ENCODE measurements at regions not wholly inside any gene's neighbourhood (a gene's known extent, or its start where the extent isn't known, plus 50 kb on each side); places are given as distances from the start of the nearest gene placed in this dataset.
"Not testable (repeated sequence)": the region's sequence is repeated elsewhere in the genome, so short reads cannot be mapped to it uniquely, and the experiment has no call there.

DNA sequence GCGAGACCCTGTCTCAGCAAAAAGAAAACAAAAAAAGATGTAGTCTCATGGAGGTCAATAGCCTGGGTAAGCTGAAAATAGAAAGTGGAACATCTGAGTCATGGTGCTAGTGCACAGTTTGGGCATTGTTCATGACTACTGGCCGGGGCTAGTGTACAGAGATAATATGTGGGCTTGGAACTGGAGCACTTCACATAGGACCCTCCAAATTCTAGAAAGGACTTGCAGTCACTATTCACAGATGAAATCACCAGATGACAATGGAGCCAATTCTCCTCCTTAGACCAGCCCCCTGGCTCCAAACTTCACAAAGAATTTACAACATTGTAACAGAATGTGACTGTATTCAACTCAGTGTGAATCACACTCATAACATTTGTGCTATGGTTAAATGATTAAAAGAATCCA is 367.8 kb upstream of the SLC7A11 start:
- no peak for FAIRE-seq

DNA sequence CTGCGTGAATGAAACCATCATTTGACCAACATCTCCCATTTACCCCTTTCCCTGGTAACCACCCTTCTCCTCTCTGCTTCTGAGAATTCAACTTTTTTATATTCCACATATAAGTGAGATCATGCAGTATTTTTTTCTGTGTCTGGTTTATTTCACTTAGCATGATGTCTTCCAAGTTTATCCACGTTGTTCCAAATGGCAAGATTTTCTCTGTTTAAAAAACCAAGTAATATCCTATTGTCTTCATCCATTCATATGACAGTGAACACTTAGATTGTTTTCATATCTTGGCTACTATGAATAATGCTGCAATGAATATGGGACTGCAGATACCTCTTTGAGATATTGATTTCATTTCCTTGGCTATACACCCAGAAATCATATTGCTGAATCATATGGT is 362.4 kb upstream of the SLC7A11 start:
- no peak for FAIRE-seq

DNA sequence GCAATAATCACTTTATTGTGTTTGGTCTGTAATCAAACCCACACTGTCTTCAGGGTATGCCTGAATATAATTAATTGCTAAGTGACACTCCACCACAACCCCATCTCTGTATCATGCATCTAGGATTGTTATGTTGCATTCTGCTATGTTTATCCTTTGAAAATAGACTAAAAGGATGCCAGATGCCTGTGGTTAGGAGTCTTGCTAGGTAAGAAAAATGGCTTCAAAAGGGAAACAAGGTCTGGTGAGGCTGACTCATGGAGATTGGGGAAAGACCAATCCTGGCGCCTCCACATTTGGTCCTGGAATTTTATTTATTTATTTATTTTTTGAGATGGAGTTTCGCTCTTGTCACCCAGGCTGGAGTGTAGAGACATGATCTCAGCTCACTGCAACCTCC is 360.5 kb upstream of the SLC7A11 start:
- FAIRE-seq, result no peak

DNA sequence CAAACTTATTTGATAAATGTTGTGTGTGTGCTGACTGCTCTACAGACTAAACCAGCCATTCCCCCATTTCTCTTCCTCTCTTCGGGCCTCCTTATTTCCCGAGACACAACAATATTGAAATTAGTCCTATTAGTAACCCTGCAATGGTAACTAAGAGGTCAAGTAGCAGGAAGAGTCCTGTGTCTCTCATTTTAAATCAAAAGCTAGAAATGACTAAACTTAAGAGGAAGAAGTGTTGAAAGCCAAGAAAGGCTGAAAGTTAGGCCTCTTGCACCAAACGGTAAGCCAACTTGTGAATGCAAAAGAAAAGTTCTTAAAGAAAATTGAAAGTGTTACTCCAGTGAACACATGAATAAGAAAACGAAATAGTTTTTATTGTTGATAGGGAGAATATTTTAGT is 357.8 kb upstream of the SLC7A11 start:
- no peak for FAIRE-seq

DNA sequence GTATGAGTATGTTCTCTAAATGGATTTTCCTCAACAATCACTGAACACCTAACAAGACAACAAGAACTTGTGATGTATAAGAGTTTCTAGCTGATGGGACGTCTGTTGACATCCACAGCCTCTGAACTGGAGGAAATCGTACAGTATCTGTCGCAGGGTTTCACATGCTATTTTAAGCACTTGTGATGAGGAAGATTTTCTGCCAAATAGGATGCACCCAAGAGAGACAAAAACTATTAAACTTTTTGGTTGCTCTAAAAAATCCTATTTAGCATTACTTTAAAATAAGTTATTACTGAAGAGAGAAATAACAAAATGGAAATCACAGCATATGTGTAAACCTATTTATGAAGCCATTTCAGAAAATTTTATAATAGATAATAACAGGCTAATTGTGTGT is 356.1 kb upstream of the SLC7A11 start:
- FAIRE-seq, result no peak

DNA sequence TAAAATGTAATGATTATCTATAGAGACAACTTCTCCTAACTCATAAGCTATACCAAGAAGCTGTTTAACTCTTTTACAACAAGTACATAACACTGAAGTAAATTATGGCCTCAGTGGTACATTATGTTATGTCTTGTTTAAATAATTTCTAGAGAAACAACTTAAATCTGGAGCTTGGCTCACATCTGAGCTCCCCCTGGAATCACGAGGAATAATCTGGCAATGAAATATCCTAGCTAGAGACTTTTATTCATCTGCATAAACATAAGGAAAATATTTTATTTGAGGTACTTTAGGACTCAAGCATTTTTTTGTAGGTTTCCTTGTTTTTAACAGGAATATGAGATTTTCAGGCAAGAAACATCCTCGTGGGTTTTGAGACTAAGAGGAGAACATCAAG is 354.7 kb upstream of the SLC7A11 start:
- no peak for FAIRE-seq

DNA sequence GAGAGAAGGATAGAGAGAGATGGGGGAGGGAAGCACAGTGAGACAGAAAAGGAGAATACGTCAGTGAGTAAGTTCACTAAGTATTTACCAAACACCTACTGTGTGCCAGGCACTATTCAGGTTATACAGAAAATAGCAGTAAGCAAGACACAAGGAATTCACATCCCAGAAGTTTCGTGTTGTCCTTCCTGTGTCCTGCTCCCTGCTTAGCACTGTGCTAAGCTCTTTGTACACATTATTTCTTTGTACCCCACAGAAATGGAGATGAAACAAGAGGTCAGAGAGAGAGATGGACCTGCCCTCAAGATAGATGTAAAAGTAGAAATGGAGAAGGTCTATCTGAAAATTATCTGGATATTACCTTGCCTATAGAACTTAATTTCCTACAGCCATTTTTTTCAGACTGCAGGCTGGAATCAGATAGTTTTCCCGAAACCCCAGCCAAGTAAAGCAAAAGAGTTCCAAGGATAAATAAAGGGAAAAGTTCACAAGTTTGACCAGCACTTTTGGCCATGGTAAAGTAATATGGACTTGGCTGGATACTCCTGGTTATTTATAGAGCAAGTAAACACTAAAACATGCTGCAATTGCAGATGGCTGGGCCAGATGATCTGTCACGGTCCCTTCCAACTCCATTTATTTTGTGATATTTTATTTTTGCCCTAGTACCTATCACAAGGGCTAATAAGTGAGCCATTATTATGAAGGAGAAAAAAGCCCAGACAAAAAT is 353.7 kb upstream of the SLC7A11 start:
- FAIRE-seq, result no peak

DNA sequence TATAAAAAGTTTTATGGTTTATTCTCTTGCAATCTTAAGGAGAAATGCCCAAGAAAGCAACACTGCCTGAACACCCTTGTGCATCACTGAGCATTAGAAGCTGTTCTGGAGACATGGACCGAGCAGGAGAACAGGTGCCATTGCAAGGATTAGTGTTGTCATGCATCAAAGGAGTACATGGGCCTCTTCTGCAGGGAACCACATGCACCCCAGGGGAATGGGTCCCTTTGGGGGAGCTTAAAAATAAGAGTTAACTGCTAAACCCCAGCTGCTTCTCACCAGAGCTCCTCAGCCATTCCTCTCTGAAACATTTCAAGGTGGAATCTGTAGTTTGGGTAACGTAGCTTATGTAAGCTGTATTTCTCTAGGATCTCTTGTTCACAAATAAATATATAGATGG is 353.0 kb upstream of the SLC7A11 start:
- FAIRE-seq, result no peak

DNA sequence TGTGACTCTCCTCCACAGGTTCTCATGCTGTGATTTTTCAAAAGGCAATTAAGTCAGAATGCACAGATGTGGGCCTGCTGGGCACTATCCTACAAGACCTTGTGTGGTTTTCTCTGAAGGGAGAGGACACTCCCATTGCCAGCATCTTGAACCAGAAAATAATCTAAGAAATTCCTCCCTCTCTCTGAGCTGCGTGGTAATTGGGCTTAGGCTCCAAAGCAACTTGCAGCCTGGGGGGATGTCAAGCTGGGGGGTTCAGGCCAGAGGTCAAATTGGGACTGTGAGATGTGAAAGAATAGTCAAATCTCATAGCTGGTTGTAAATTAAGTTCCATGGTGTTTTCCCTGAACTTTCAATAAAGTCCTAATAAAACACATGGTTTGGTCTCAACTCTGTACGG is 350.6 kb upstream of the SLC7A11 start:
- FAIRE-seq, result no peak

DNA sequence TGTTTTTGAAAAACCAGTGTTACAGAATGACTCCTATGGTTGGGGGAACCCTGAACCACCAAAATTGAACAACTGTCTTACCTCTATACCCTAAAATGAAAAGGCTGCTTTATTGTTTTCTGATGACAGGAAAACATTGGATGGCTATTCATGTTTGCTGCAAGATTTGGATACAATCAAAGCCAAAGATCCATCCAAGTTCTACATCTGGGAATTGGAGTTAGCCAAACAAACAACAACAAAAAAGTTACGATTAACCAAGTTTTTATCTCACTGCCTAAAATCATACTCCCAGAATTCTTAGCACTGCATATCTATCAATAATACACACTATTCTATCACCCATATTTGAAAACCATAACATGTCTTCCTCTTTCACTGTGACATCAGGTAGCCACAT is 349.7 kb upstream of the SLC7A11 start:
- no peak for FAIRE-seq

DNA sequence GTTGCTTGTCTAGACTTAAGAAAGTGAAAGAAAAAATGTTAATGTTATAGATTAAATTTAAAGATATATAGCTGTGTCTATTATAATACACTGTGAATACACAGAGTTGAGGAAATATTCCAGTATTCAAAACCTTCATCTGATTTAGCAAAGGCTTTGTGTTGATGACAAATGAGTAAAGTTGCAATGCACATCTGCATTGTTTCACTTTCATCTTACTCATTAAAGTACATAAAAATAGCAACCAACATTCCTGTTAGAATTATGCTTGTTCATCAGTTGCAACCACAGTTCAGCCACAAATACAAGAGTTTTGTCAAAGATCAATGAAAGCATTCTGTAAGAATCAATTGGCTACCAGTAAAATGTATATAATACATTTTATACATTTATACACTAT is 346.4 kb upstream of the SLC7A11 start:
- no peak for FAIRE-seq

DNA sequence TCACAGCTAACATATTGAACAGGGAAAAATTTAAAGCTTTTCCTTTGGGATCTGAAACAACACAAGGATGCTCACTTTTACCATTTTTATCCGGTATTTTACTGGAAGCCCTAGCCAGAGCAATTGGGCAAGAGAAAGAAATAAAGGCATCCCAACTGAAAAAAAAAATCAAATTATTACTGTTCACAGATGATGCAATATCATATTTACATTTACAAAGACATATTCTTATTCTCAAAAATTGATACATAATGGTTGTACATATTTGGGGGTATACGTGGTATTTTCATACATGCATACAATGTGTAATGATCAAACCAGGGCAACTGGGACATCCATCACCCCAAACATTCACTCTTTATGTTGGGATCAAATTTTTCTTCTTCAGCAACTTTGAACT is 337.0 kb upstream of the SLC7A11 start:
- FAIRE-seq, result no peak

DNA sequence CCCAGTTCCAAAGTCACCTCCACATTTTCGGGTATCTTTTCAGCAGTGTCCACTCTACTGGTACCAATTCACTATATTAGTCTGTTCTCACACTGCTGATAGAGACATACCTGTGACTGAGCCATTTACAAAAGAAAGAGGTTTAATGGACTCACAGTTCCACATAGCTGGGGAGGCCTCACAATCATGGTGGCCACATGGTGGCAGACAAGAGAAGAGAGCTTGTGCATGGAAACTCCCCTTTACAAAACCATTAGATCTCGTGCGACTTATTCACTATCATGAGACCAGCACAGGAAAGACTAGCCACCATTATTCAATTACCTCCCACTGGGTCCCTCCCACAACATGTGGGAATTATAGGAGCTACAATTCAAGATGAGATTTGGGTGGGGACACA is 335.7 kb upstream of the SLC7A11 start:
- not testable (repeated sequence) for FAIRE-seq

DNA sequence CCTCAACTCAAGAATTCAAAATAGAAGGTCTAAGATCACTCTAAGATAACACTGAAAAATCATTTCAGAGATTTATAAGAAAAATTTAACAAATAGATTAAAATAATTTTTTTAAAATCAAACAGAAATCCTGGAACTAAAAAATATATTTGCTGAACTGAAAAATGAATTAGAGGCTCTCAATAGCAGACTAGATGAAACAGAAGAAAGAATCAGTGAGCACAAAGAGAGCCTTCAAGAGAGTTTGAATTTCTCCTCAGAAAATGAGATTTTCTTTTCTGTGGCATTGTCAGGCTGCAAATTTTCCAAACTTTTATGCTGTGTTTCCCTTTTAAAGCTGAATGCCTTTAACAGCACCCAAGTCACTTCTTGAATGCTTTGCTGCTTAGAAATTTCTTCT is 335.0 kb upstream of the SLC7A11 start:
- no peak for FAIRE-seq

DNA sequence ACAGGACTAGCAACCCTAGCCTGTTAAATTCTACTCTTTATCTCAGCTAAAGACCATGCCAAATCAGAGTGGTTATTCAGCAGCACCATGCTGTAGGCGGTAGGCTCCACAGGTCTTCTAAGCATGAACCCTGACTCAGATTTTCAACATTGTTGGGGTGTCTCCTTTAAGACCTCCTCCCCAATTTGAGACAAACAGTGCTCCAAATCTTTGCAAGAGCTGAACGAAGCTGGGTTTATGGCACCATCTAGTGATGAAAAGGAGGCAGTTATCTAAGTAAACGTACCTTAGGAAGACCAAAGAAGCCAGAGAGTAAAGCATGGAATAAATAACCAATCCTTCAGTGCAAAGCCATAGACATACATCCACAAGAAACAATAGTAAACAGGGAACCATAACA is 334.5 kb upstream of the SLC7A11 start:
- FAIRE-seq, result no peak

DNA sequence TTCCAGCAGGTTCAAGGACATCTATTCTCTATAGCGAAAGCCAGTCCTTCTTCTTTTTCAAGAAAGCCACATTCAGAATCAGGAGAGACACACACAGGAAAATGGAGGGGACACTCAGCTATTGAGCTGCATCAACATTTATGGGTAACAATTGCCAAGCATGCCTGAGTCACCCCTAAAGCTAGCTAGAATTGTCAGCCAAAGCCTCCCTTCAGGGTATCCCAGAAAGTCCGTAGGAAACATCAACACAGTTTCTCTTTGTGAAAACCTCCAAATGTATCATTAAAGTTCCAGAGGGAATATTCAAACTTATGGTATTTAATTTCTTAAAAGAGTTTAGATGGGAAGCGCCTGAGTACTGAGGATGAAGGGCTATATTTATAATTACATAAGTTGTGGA is 331.1 kb upstream of the SLC7A11 start:
- FAIRE-seq, result no peak

DNA sequence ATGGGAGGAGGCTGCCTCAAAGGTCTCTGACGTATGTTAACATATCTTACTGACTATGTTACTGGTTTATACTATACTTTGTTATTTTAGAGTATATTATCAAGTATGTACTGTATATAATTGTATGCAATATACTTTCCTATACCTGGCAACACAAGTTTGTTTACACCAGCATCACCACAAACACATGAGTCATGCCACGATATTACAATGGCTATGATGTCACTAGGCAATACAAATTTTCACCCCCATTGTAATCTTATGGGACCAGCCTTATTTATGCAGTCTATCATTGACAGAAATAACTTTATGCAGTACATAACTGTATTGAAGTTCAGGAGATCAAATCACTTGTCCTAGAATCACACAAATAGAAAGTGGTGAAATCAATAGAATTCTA is 329.9 kb upstream of the SLC7A11 start:
- FAIRE-seq, result no peak

DNA sequence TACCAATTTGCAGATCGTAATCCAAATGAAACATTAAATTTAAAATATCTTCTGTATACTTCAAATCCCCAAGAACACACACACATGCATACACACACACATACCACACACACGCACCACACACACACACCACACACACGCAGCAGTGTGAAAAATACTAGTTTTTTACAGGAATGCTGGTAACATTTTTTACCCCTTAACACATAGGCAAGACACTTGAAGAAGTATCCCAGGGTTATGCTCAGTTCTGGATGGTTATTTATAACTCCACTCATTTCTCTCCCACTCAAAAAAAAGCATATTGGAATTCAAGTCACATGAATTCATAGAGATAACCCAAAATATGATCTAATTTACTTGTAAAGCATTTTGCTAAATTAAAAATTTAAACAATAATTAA is 325.5 kb upstream of the SLC7A11 start:
- FAIRE-seq, result no peak

DNA sequence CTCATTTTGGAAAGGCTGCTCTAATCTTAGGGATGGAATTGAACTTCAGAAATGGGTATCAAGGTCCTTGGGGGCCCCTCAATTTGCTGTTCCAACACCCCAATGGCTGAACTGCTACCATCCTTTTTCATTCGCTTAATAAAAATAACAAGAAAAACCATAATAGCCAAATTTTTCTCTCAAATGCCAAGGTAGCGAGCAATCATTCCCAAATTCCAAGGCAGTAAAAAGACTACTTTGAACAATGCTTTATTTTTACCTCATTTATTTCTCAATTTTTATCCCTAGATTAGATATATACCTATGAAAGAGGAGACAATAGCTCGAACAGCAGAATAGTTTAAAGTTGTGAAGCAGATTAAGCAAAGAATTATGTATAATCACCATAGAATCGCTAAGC is 323.4 kb upstream of the SLC7A11 start:
- no peak for FAIRE-seq

DNA sequence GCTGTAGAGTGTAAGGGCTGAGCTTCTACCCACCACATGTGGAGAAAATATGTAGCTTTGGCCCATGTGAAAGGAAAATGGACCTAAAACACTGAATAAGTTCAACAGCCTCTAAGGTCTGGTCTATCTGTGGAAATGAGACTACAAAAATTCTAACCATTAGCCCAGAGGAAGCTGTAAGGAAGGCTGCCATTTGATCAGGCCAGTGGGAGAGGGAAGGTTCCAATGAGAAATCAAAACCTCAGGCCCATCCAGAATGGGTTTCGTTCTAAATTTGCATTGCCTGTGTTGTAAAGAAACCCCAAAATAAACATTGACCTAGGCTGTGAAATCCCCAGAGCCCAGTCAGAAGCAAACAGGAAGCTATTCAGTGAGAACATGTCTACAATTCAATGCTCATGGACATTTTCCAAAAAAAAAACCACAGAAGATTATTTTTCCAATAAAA is 320.4 kb upstream of the SLC7A11 start:
- no peak for FAIRE-seq

DNA sequence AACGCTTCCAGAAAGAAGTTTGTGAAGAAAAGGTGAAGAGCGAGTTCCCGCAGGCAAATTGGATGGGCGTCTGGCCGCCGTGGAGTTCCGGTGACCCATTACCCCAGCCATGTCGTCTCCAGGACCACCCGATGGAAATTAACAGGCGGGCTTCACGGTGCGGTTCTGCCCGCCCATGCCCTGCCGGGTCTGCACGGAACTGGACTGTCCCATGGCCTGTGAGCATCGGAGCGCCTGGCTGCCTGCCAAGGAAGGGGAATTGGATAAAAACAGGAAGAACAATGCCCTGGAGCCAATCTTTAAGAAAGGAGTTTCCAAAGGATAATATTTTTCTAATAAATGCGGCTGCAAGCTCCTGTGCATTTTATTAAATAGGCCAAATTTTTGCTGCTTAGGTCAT is 319.8 kb upstream of the SLC7A11 start:
- FAIRE-seq, result no peak

DNA sequence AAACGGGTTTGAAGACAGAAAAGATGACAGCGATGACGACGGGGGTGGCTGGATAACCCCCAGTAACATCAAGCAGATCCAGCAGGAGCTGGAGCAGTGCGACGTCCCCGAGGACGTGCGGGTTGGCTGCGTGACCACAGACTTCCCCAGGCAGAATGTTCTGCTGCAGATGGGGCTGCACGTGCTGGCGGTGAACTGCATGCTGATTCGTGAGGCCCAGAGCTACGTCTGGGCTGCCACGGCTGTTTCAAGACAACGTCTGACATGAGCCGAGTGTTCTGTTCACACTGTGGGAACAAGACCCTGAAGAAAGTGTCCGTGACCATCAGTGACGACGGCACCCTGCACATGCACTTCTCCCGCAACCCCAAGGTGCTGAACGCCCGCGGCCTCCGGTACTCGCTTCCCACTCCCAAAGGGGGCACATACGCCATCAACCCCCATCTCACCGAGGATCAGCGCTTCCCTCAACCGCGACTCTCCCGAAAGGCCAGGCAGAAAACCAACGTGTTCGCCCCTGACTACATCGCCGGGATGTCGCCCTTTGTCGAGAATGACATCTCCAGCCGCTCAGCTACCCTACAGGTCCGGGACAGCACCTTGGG is 319.2 kb upstream of the SLC7A11 start:
- FAIRE-seq, result no peak

DNA sequence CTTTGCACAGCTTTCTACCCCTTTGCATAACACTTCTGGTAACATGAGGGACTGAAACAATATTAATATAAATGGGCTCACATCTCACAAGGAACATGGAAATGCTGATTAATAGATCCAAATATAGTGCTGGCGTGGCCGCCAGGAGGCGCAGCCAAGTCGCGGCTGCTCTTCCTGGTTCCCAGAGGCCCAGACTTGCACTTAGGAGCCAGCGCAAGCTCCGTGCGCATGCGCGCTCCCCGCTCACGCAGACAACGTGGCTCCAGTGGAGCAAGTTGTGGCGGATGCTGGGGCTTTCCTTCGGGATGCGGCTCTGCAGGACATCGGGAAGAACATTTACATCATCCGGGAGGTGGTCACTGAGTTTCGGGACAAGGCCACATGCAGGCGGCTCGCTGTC is 318.3 kb upstream of the SLC7A11 start:
- FAIRE-seq, result no peak

DNA sequence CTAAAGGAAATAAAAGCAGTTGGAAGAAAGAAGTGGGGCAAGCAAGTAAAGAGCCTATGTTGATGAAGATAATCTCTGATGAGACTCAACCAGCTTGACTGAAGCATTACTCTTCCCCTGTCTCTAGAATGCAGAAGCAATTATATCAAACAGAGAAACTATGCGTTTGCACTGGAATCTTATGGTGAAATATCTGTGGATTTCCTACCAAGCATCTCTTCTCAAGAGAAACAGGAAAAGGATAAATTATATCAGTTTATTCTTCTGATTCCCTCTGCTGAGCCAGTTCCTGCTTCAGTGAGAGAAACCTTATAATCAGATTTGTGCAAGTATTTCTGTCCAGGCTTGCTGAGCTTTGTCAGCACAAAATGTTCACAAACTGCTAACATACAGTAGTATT is 316.7 kb upstream of the SLC7A11 start:
- FAIRE-seq, result no peak

DNA sequence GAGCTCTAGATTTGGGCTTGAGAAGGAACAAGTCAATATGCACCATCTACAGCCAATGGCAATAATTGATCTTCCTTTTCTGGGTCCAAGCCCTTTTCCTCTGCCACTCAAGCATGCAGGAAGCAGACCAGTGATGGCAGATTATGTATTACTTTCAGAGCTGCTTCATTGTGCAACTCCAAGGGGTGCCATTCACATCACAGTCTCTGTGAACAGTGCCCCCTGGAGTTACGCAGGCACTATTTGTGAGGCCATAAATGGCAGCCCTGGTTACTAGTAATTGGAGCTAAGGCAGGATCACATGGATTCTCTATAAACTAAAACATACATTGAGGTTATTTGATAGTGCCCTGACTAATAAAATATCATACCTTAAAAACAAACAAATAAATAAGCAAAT is 313.4 kb upstream of the SLC7A11 start:
- FAIRE-seq, result no peak
